BE2C (cell line): ENCODE measurements at regions not wholly inside any gene's neighbourhood (a gene's known extent, or its start where the extent isn't known, plus 50 kb on each side); places are given as distances from the start of the nearest gene placed in this dataset.
"Not testable (repeated sequence)": the region's sequence is repeated elsewhere in the genome, so short reads cannot be mapped to it uniquely, and the experiment has no call there.

Experiments
- DNase-seq: peaks from one replicate; pipeline ENCODE4 v3.0.0-alpha.2; 2020
- H3K27me3 ChIP-seq: fragments of 250-450 bp; sonication (Bioruptor Pico); 2 replicates; pipeline ENCODE4 v1.5.1; 2020; ENCODE audit warnings: mild to moderate bottlenecking
- H3K36me3 ChIP-seq: fragments of 250-450 bp; sonication (Bioruptor Pico); 2 replicates; pipeline ENCODE4 v1.5.1; 2020; ENCODE audit warnings: mild to moderate bottlenecking
- H3K4me1 ChIP-seq: fragments of 250-450 bp; sonication (Bioruptor Pico); 2 replicates; pipeline ENCODE4 v1.5.1; 2020
- H3K4me3 ChIP-seq: 2 replicates; pipeline ENCODE4 v1.5.1; 2011; ENCODE audit warnings: low read depth, low read length
- H3K9me3 ChIP-seq: fragments of 250-450 bp; sonication (Bioruptor Pico); 2 replicates; pipeline ENCODE4 v1.5.1; 2020
- TF ChIP-seq, protein P1 (sequence below): IDR thresholded peaks from 2 replicates; pipeline ENCODE4 v1.5.1; 2012; ENCODE audit warnings: mild to moderate bottlenecking, low read depth, low read length

DNA sequence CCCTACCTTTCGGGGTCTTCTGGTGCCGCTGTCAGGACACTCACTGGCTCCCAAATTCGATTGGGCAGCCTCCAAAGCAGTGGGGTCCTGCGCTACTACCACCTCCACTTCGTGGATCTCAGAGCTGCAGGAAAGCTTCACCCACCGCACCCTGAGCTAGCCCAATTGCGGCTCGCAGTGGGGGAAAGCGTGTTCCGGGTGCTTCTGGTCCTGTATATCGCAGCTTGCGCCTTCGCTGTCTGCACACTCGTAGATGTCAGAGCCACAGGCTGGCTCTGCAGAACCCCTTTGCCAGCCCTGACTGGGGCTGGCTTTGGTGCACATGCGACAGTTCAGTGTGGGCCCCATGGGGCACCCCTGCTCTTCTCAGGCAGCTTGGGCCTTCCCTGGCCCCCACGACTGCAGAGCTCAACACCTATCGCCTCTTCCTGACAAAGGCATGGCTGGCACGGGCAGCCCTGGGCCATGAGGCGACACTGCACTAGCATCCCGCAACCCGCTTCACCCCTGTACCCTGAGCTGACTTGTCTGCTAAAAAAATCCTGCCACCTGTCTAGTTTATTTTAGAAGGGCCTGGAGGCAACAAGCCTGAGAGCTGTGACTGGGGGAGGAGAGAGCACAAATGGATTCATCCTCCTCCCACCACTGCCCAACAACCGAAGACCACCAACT is 78.7 kb upstream of the ABI1 start:
- H3K36me3 ChIP-seq = no peaks in the 10 kb centered on the region
- H3K9me3 ChIP-seq = no peaks in the 10 kb centered on the region
- TF ChIP-seq, protein P1, sequence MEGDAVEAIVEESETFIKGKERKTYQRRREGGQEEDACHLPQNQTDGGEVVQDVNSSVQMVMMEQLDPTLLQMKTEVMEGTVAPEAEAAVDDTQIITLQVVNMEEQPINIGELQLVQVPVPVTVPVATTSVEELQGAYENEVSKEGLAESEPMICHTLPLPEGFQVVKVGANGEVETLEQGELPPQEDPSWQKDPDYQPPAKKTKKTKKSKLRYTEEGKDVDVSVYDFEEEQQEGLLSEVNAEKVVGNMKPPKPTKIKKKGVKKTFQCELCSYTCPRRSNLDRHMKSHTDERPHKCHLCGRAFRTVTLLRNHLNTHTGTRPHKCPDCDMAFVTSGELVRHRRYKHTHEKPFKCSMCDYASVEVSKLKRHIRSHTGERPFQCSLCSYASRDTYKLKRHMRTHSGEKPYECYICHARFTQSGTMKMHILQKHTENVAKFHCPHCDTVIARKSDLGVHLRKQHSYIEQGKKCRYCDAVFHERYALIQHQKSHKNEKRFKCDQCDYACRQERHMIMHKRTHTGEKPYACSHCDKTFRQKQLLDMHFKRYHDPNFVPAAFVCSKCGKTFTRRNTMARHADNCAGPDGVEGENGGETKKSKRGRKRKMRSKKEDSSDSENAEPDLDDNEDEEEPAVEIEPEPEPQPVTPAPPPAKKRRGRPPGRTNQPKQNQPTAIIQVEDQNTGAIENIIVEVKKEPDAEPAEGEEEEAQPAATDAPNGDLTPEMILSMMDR = no peak
- H3K27me3 ChIP-seq = no peaks in the 10 kb centered on the region
- H3K4me3 ChIP-seq = no peak overlapping the region
- H3K4me1 ChIP-seq = no peaks in the 10 kb centered on the region
- no peak for DNase-seq

GRCh38 chr10:26938578-26938977 is 77.8 kb upstream of the ABI1 start:
- Histone ChIP-seq H3K27me3 (no peaks in the 10 kb centered on the region), H3K4me3 (no peak overlapping the region), H3K9me3 (no peaks in the 10 kb centered on the region), H3K36me3 (no peaks in the 10 kb centered on the region), H3K4me1 (no peaks in the 10 kb centered on the region)
- DNase-seq = no peak
- TF ChIP-seq, protein P1 = no peak

DNA sequence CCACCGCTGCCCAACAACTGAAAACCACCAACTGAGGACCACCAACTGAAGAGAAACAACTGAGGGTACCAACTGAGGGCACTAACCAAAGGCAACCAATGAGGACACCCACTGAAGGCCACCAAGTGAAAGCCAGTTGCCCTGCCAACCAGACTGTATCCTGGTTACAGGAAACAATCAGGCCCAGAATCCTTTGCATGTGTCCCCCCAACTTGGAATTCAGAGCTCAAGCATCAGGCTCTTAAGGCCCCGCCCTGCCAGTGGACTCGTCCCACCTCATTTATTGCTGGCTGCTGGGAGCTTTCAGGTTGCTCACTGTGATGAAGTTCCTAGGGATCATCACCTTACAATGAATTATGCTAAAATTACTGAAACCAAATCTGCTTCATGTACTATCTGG is 76.6 kb upstream of the ABI1 start:
- no peak for DNase-seq
- TF ChIP-seq, protein P1 = no peak

DNA sequence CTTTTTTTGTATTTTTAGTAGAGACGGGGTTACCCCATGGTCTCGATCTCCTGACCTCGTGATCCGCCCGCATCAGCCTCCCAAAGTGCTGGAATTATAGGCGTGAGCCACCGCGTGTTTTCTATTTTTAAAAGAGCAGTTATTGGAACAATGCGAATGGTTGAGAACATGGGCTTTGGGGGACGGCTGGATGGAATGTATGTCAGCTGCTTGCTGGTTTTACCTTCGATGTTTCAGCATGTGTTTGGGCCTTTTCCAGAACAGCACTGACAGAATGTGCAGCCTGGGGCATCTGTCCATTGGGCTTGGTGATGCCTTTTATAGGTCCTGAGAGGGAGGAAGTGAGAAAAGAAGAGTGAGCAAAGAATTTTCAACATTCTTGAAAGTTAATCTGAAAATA is 73.4 kb upstream of the ABI1 start:
- H3K9me3 ChIP-seq, H3K36me3 ChIP-seq, DNase-seq, H3K4me1 ChIP-seq, H3K4me3 ChIP-seq, H3K27me3 ChIP-seq: not testable (repeated sequence)

More for the DNA sequence above, 76.6 kb upstream of the ABI1 start:
- no peaks in the 10 kb centered on the region for H3K4me1 ChIP-seq
- H3K27me3 ChIP-seq = no peaks in the 10 kb centered on the region
- H3K36me3 ChIP-seq = no peaks in the 10 kb centered on the region
- H3K9me3 ChIP-seq = no peaks in the 10 kb centered on the region
- no peak overlapping the region for H3K4me3 ChIP-seq

DNA sequence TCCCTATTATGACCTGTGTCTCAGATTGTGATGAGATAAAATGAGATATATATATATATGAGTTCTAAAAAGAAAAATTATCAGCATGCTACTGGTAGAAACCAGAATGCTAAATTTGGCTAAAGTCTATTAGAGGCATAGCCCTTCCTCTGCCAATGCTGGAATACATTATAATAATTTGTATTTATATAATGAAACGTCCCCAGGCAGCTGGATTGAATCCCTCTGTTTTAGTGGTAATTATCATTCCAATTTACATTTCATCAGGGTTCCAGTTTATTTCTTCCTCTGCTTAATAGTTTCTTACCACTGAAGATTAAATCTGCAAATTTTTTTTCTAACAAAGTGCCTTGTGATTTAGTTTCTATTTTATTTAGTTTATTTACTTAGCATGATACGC is 71.8 kb upstream of the ABI1 start:
- H3K4me1 ChIP-seq = no peaks in the 10 kb centered on the region
- DNase-seq = no peak
- H3K27me3 ChIP-seq = no peaks in the 10 kb centered on the region
- H3K36me3 ChIP-seq = no peaks in the 10 kb centered on the region
- no peak overlapping the region for H3K4me3 ChIP-seq
- TF ChIP-seq, protein P1 = no peak
- no peaks in the 10 kb centered on the region for H3K9me3 ChIP-seq

GRCh38 chr10:26931223-26931622 is 70.5 kb upstream of the ABI1 start:
- Histone ChIP-seq H3K36me3 (no peaks in the 10 kb centered on the region), H3K9me3 (no peaks in the 10 kb centered on the region), H3K4me3 (no peak overlapping the region), H3K27me3 (no peaks in the 10 kb centered on the region), H3K4me1 (no peaks in the 10 kb centered on the region)
- TF ChIP-seq, protein P1 = no peak
- DNase-seq = no peak

- not testable (repeated sequence) for H3K36me3 ChIP-seq, DNase-seq, H3K27me3 ChIP-seq, H3K4me1 ChIP-seq, H3K9me3 ChIP-seq, H3K4me3 ChIP-seq
Observed at GRCh38 chr10:26922824-26923223, 62.1 kb upstream of the ABI1 start.

GRCh38 chr10:26919156-26919860 is 58.5 kb upstream of the ABI1 start:
- not testable (repeated sequence) for H3K9me3 ChIP-seq, DNase-seq, H3K36me3 ChIP-seq, H3K4me3 ChIP-seq, H3K4me1 ChIP-seq, H3K27me3 ChIP-seq
